ENCODE measurements at regions not wholly inside any gene's neighbourhood (a gene's known extent, or its start where the extent isn't known, plus 50 kb on each side); places are given as distances from the start of the nearest gene placed in this dataset.

- no peak for TF ChIP-seq CTCF (IDR thresholded peaks at IDR 0.05; ENCODE audit: control insufficient read depth, extremely low read depth, insufficient read depth)
- DNase-seq (ENCODE audit: low read depth): no peak
- H3K4me3 ChIP-seq (ENCODE audit: low read depth, low read length): no peak overlapping the region
Measured at GRCh38 chr14:94840467-94840866, 70.6 kb upstream of the GSC start.

GRCh38 chr14:94839348-94839747 is 69.4 kb upstream of the GSC start:
- TF ChIP-seq CTCF (IDR thresholded peaks at IDR 0.05; ENCODE audit: control insufficient read depth, extremely low read depth, insufficient read depth): no peak
- H3K4me3 ChIP-seq (ENCODE audit: low read depth, low read length): no peak overlapping the region
- DNase-seq (ENCODE audit: low read depth): no peak

- DNase-seq (ENCODE audit: low read depth): no peak
- TF ChIP-seq CTCF (IDR thresholded peaks at IDR 0.05; ENCODE audit: control insufficient read depth, extremely low read depth, insufficient read depth): no peak
Measured at GRCh38 chr14:94836849-94837248, 66.9 kb upstream of the GSC start.

GRCh38 chr14:94833633-94834032 is 63.7 kb upstream of the GSC start:
- TF ChIP-seq CTCF (IDR thresholded peaks at IDR 0.05; ENCODE audit: control insufficient read depth, extremely low read depth, insufficient read depth): no peak
- DNase-seq (ENCODE audit: low read depth): no peak
- no peak overlapping the region for H3K4me3 ChIP-seq (ENCODE audit: low read depth, low read length)

More at GRCh38 chr14:94836849-94837248, 66.9 kb upstream of the GSC start:
- no peak overlapping the region for H3K4me3 ChIP-seq (ENCODE audit: low read depth, low read length)

GRCh38 chr14:94831085-94831484 is 61.2 kb upstream of the GSC start:
- TF ChIP-seq CTCF (IDR thresholded peaks at IDR 0.05; ENCODE audit: control insufficient read depth, extremely low read depth, insufficient read depth): no peak
- no peak for DNase-seq (ENCODE audit: low read depth)
- no peak overlapping the region for H3K4me3 ChIP-seq (ENCODE audit: low read depth, low read length)

GRCh38 chr14:94827711-94828447 is 58.0 kb upstream of the GSC start:
- no peak for TF ChIP-seq CTCF (IDR thresholded peaks at IDR 0.05; ENCODE audit: control insufficient read depth, extremely low read depth, insufficient read depth)
- peak; percentile 21 for DNase-seq (ENCODE audit: low read depth)
- H3K4me3 ChIP-seq (ENCODE audit: low read depth, low read length): no peak overlapping the region

- no peak for DNase-seq (ENCODE audit: low read depth)
- H3K4me3 ChIP-seq (ENCODE audit: low read depth, low read length): no peak overlapping the region
- TF ChIP-seq CTCF (IDR thresholded peaks at IDR 0.05; ENCODE audit: control insufficient read depth, extremely low read depth, insufficient read depth): no peak
Measured at GRCh38 chr14:94826774-94827173, 56.9 kb upstream of the GSC start.

Measured in LNCaP clone FGC (cell line).